HFFc6 (cell line): ENCODE measurements at regions not wholly inside any gene's neighbourhood (a gene's known extent, or its start where the extent isn't known, plus 50 kb on each side); places are given as distances from the start of the nearest gene placed in this dataset.

Source experiments
- DNase-seq: peaks from one replicate; pipeline ENCODE4 v3.0.0-alpha.2; 2018
- H3K27ac Mint-ChIP-seq: 2 replicates; pipeline ENCODE4 v1.8.0; 2020; ENCODE audit warnings: mild to moderate bottlenecking, mixed read lengths
- H3K27me3 Mint-ChIP-seq: 2 replicates; pipeline ENCODE4 v1.8.0; 2021; ENCODE audit warnings: mild to moderate bottlenecking, moderate library complexity, mixed read lengths; ENCODE audit not compliant: insufficient read depth
- H3K36me3 Mint-ChIP-seq: 2 replicates; pipeline ENCODE4 v1.8.0; 2021; ENCODE audit warnings: low read depth, mixed read lengths
- H3K4me1 Mint-ChIP-seq: 2 replicates; pipeline ENCODE4 v1.8.0; 2020; ENCODE audit warnings: low read depth, mixed read lengths
- H3K4me3 Mint-ChIP-seq: 2 replicates; pipeline ENCODE4 v1.8.0; 2020; ENCODE audit warnings: mild to moderate bottlenecking, moderate library complexity, mixed read lengths
- H3K9me3 Mint-ChIP-seq: 2 replicates; pipeline ENCODE4 v1.8.0; 2020; ENCODE audit warnings: mild to moderate bottlenecking, mixed read lengths
- CTCF ChIP-seq: fragments of 200-600 bp; sonication (generic); IDR thresholded peaks from 2 replicates; pipeline ENCODE4 v1.5.0; 2021; ENCODE audit warnings: antibody characterized with exemption, mild to moderate bottlenecking

DNA sequence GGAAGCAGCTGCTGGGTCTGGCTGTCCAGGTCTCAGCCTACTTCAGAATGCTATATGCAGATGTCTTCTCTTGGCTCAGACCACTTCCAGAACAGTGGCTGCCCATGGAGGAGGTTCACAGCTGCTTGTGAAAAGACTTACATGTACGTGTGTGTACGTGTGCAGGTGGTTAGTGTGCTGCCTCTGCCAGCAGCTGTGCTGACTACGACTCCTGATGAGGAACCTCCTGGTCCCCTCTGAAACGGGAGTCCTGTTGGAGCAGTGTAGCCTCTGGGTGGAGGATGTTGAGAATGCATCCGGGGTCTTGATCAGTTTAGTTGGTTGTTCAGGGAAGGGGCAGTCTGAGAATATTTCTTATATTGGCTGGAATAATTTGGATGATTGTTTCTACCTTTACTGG, 155.9 kb upstream of the WDR1 start:
- Mint-ChIP-seq H3K4me1 (peaks cover 27% of the 10 kb centered on the region), H3K36me3 (peaks cover 4% of the 10 kb centered on the region; the same call in 1 of the 2 replicates), H3K9me3 (no peaks in the 10 kb centered on the region), H3K4me3 (no peak overlapping the region), H3K27ac (no peak overlapping the region), H3K27me3 (peaks cover 22% of the 10 kb centered on the region)
- DNase-seq, result no peak
- TF ChIP-seq CTCF, result no peak

GRCh38 chr4:10267066-10267465, 150.5 kb upstream of the WDR1 start:
- H3K4me1 Mint-ChIP-seq, result peaks cover 5% of the 10 kb centered on the region; the same call in 1 of the 2 replicates
- no peak overlapping the region for H3K4me3 Mint-ChIP-seq
- DNase-seq, result no peak
- H3K36me3 Mint-ChIP-seq, result no peaks in the 10 kb centered on the region
- TF ChIP-seq CTCF, result no peak
- peaks cover 19% of the 10 kb centered on the region for H3K27me3 Mint-ChIP-seq
- no peak overlapping the region for H3K27ac Mint-ChIP-seq
- no peaks in the 10 kb centered on the region for H3K9me3 Mint-ChIP-seq

DNA sequence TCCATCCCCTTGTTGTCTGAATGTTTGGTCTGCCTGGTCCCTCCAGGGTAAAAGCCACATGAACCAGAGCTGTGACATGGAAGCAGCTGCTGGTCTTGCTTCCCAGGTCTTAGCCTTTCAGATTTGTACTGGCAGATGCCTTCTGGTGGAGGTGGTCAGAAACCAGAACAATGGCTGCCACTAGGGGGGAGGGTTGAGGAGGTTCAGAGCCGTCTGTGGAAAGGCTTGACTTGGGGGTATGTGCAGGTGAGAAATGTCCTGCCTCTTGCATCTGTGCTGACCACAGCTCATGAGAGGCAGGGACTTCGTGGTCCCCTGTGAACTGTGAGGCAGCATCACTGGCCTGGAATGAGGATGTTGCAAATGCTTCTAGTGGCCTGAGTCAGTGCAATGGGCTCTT, 144.2 kb upstream of the WDR1 start:
- no peak overlapping the region for H3K27ac Mint-ChIP-seq
- H3K9me3 Mint-ChIP-seq, result no peaks in the 10 kb centered on the region
- DNase-seq, result peak; percentile 12
- no peaks in the 10 kb centered on the region for H3K36me3 Mint-ChIP-seq
- H3K4me3 Mint-ChIP-seq, result no peak overlapping the region
- H3K27me3 Mint-ChIP-seq, result peaks cover 20% of the 10 kb centered on the region
- peak; percentile 40 for TF ChIP-seq CTCF
- H3K4me1 Mint-ChIP-seq, result peaks cover 17% of the 10 kb centered on the region

DNA sequence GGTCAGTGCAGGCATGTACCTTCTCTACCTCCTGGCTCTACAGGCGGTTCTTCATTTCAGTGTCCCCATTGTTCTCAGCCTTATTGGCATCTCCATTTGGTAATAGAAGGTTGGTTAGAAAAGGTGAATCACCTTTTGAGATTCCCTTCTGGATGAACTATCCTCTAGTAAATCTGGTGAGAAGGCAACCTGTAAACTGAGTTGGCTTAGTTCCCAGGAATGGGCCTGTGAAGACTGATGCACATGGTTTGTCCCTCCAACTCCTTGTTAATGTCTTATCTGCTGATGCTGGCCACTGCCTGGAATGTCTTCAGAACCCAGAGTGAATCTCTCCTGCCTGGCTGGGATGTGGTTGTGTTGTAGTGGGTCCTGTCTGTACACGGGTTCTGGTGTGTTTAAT, 143.4 kb upstream of the WDR1 start:
- no peak overlapping the region for H3K4me3 Mint-ChIP-seq
- no peaks in the 10 kb centered on the region for H3K36me3 Mint-ChIP-seq
- no peak overlapping the region for H3K27ac Mint-ChIP-seq
- H3K4me1 Mint-ChIP-seq, result peaks cover 17% of the 10 kb centered on the region
- DNase-seq, result no peak
- H3K9me3 Mint-ChIP-seq, result no peaks in the 10 kb centered on the region
- TF ChIP-seq CTCF, result no peak
- peaks cover 23% of the 10 kb centered on the region for H3K27me3 Mint-ChIP-seq

DNA sequence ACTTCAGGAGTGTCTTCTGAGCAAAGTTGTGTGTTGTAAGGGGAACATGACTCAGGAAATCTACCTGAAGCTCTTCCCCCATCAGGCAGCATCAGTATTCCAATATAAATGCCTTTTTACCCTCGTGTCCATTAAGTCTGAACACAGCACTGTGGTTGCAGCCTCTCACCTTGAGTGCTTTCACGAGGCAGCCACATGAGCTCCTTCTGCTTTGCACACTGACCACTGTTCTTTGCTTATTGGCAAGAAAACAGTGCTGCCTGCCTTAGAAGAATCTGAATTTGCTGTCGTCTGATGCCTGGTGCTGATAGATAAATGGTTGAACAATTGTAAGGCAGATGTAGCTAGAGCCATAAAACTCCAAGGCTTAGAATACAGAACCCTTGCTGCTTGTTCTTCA, 139.6 kb upstream of the WDR1 start:
- no peaks in the 10 kb centered on the region for H3K9me3 Mint-ChIP-seq
- H3K27me3 Mint-ChIP-seq, result peaks cover 30% of the 10 kb centered on the region
- no peak for DNase-seq

More for the DNA sequence above, 139.6 kb upstream of the WDR1 start:
- Mint-ChIP-seq H3K4me3 (no peak overlapping the region), H3K36me3 (0 out of 2 replicates have a peak, but pooled peaks cover 3% of the 10 kb centered on the region), H3K4me1 (peaks cover 11% of the 10 kb centered on the region), H3K27ac (no peak overlapping the region)
- no peak for TF ChIP-seq CTCF
